ENCODE measurements at regions not wholly inside any gene's neighbourhood (a gene's known extent, or its start where the extent isn't known, plus 50 kb on each side); places are given as distances from the start of the nearest gene placed in this dataset.

GRCh38 chr5:33272288-33272687 lies 168.5 kb upstream of the TARS1 start:
- no peaks in the 10 kb centered on the region for H3K9me2 ChIP-seq (replicated peaks; ENCODE audit: low read length)
- no peaks in the 10 kb centered on the region for H4K20me1 ChIP-seq (ENCODE audit: low read length)
- H3K4me3 ChIP-seq (ENCODE audit: low read length): no peak overlapping the region
- H3K9me3 ChIP-seq (ENCODE audit: low read length): no peaks in the 10 kb centered on the region
- intact Hi-C loops (cut with micrococcal nuclease): loop anchor here (1.0 to 5.0 kb wide), 3 partner anchors 11 to 150 kb away; no protein-coding TSS in a partner anchor
- H3K4me2 ChIP-seq (ENCODE audit: low read length): peak overlapping the region; percentile 66; the same call in 1 of the 2 replicates
- H3K4me1 ChIP-seq (ENCODE audit: insufficient read depth, low read length): peaks cover 19% of the 10 kb centered on the region
- H3K36me3 ChIP-seq (ENCODE audit: low read depth, low read length): no peaks in the 10 kb centered on the region
- CTCF ChIA-PET: interaction anchor here (0.6 kb wide), 1 partner anchor 26 kb away, joined by 3 read pairs; no protein-coding TSS in a partner anchor
- H3F3A ChIP-seq (ENCODE audit: low read length, unreplicated experiment): no peaks in the 10 kb centered on the region
- peak; percentile 98 for ATAC-seq
- no peaks in the 10 kb centered on the region for H3K27me3 ChIP-seq (ENCODE audit: low read length)
- no peaks in the 10 kb centered on the region for H3K79me2 ChIP-seq (ENCODE audit: low read length)
- BruUV-seq (replicated peaks): no TSS peak
- no peak for TF ChIP-seq EZH2 (IDR thresholded peaks at IDR 0.05; ENCODE audit: low read length, unreplicated experiment)
- TF ChIP-seq, protein P1, sequence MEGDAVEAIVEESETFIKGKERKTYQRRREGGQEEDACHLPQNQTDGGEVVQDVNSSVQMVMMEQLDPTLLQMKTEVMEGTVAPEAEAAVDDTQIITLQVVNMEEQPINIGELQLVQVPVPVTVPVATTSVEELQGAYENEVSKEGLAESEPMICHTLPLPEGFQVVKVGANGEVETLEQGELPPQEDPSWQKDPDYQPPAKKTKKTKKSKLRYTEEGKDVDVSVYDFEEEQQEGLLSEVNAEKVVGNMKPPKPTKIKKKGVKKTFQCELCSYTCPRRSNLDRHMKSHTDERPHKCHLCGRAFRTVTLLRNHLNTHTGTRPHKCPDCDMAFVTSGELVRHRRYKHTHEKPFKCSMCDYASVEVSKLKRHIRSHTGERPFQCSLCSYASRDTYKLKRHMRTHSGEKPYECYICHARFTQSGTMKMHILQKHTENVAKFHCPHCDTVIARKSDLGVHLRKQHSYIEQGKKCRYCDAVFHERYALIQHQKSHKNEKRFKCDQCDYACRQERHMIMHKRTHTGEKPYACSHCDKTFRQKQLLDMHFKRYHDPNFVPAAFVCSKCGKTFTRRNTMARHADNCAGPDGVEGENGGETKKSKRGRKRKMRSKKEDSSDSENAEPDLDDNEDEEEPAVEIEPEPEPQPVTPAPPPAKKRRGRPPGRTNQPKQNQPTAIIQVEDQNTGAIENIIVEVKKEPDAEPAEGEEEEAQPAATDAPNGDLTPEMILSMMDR (conservative IDR thresholded peaks at IDR 0.05; ENCODE audit: low read depth, low read length): no peak
- no peak for TF ChIP-seq EZH2phosphoT487 (IDR thresholded peaks at IDR 0.05; ENCODE audit: borderline replicate concordance, low read length)
- DNase-seq: peak; percentile 98
- peak overlapping the region; percentile 71 for H3K27ac ChIP-seq (ENCODE audit: low read length)
- H2AFZ ChIP-seq (ENCODE audit: low read length): no peak overlapping the region
- H3K9ac ChIP-seq (ENCODE audit: low read length): no peak overlapping the region
- POLR2A ChIA-PET (ENCODE audit: unreplicated experiment): interaction anchor here (0.6 to 0.7 kb wide), 2 partner anchors 74 to 407 kb away, joined by 3 to 5 read pairs; no protein-coding TSS in a partner anchor

GRCh38 chr5:33273985-33274384 lies 166.8 kb upstream of the TARS1 start:
- no peak overlapping the region for H2AFZ ChIP-seq (ENCODE audit: low read length)
- no peak overlapping the region for H3K9ac ChIP-seq (ENCODE audit: low read length)
- intact Hi-C loops (cut with micrococcal nuclease): loop anchor here (5.0 kb wide), 2 partner anchors 38 to 148 kb away; no protein-coding TSS in a partner anchor
- no peaks in the 10 kb centered on the region for H3K36me3 ChIP-seq (ENCODE audit: low read depth, low read length)
- H4K20me1 ChIP-seq (ENCODE audit: low read length): no peaks in the 10 kb centered on the region
- ChIA-PET CTCF (interaction anchor here (0.6 kb wide), 1 partner anchor 166 kb away, joined by 3 read pairs; no protein-coding TSS in a partner anchor), POLR2A (ENCODE audit: unreplicated experiment) (no interaction called here)
- H3K4me1 ChIP-seq (ENCODE audit: insufficient read depth, low read length): peaks cover 19% of the 10 kb centered on the region
- no peak overlapping the region for H3K4me2 ChIP-seq (ENCODE audit: low read length)
- DNase-seq: no peak
- H3K79me2 ChIP-seq (ENCODE audit: low read length): no peaks in the 10 kb centered on the region
- no peaks in the 10 kb centered on the region for H3K9me3 ChIP-seq (ENCODE audit: low read length)
- no peak overlapping the region for H3K4me3 ChIP-seq (ENCODE audit: low read length)
- no peaks in the 10 kb centered on the region for H3K9me2 ChIP-seq (replicated peaks; ENCODE audit: low read length)
- no peaks in the 10 kb centered on the region for H3K27me3 ChIP-seq (ENCODE audit: low read length)
- ATAC-seq: no peak
- no peak overlapping the region for H3K27ac ChIP-seq (ENCODE audit: low read length)
- TF ChIP-seq, protein P1 (conservative IDR thresholded peaks at IDR 0.05; ENCODE audit: low read depth, low read length): no peak
- TF ChIP-seq EZH2 (IDR thresholded peaks at IDR 0.05; ENCODE audit: low read length, unreplicated experiment): no peak
- no peak for TF ChIP-seq EZH2phosphoT487 (IDR thresholded peaks at IDR 0.05; ENCODE audit: borderline replicate concordance, low read length)
- no TSS peak for BruUV-seq (replicated peaks)
- no peaks in the 10 kb centered on the region for H3F3A ChIP-seq (ENCODE audit: low read length, unreplicated experiment)

DNA sequence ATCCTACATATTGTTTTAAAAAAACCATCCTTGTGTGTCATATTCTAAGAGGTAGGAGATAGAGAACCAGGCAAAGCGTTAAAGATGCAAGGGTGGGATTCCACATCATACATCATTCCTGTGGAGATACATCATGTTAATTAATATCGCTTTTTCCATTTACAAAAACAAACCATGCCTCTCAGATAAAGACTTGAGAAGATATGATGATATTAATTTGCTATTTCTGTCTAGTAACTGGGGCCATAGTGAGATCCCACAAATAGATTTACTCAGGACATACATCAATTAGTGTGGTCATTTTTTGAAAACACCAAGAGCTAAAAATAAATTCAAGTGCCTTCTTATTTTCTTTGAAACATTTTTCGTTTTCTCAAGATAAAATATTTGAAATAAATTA lies 165.4 kb upstream of the TARS1 start:
- Histone ChIP-seq H3K9ac (ENCODE audit: low read length) (no peak overlapping the region), H3K79me2 (ENCODE audit: low read length) (no peaks in the 10 kb centered on the region), H3K9me2 (replicated peaks; ENCODE audit: low read length) (no peaks in the 10 kb centered on the region), H3K4me3 (ENCODE audit: low read length) (no peak overlapping the region), H3K36me3 (ENCODE audit: low read depth, low read length) (no peaks in the 10 kb centered on the region), H3K27ac (ENCODE audit: low read length) (no peak overlapping the region), H2AFZ (ENCODE audit: low read length) (no peak overlapping the region), H4K20me1 (ENCODE audit: low read length) (no peaks in the 10 kb centered on the region), H3K27me3 (ENCODE audit: low read length) (no peaks in the 10 kb centered on the region), H3K4me2 (ENCODE audit: low read length) (no peak overlapping the region), H3K4me1 (ENCODE audit: insufficient read depth, low read length) (peaks cover 19% of the 10 kb centered on the region), H3K9me3 (ENCODE audit: low read length) (no peaks in the 10 kb centered on the region), H3F3A (ENCODE audit: low read length, unreplicated experiment) (no peaks in the 10 kb centered on the region)
- intact Hi-C loops (cut with micrococcal nuclease): no loop called here
- ATAC-seq: no peak
- no TSS peak for BruUV-seq (replicated peaks)
- DNase-seq: no peak
- ChIA-PET CTCF (no interaction called here), POLR2A (ENCODE audit: unreplicated experiment) (no interaction called here)
- TF ChIP-seq EZH2 (IDR thresholded peaks at IDR 0.05; ENCODE audit: low read length, unreplicated experiment) (no peak), EZH2phosphoT487 (IDR thresholded peaks at IDR 0.05; ENCODE audit: borderline replicate concordance, low read length) (no peak)
- TF ChIP-seq, protein P1 (conservative IDR thresholded peaks at IDR 0.05; ENCODE audit: low read depth, low read length): no peak

Measured in PC-3 (cell line).